H1 (cell line): ENCODE measurements at regions not wholly inside any gene's neighbourhood (a gene's known extent, or its start where the extent isn't known, plus 50 kb on each side); places are given as distances from the start of the nearest gene placed in this dataset.

Source experiments
- CTCF ChIA-PET: fragments of 300-600 bp; sonication (Branson Sonifier 250); formaldehyde crosslinking; loops from one replicate; lab custom pipeline; 2021; ENCODE audit not compliant: partially characterized antibody; lab: Charles Lee
- POLR2A ChIA-PET: fragments of 300-600 bp; sonication (Branson Sonifier 250); formaldehyde crosslinking; loops from one replicate; lab custom pipeline; 2021; ENCODE audit warnings: inconsistent platforms; ENCODE audit not compliant: partially characterized antibody; lab: Charles Lee
- DNase-seq, 2 experiments: peaks; one replicate each; pipeline versions ENCODE4 v3.0.0 to v3.0.0-alpha.2; 2010 to 2022; ENCODE audit warnings: low spot score in 2 of 2, low read depth in 1 of 2, mixed read lengths in 1 of 2
- FAIRE-seq: peaks from 2 replicates; lab custom pipeline; 2011; peaks lifted over from hg19 to GRCh38; lab: Jason Lieb, UNC
- H2AFZ ChIP-seq: 2 replicates; pipeline ENCODE4 v1.8.1; 2012; ENCODE audit warnings: low read length, inconsistent platforms
- H2AK5ac ChIP-seq: 2 replicates; pipeline ENCODE4 v1.6.1; 2013; ENCODE audit warnings: low read depth, low read length
- H2BK120ac ChIP-seq: replicated peaks from 2 replicates; pipeline ENCODE3; 2013; ENCODE audit warnings: low read depth, low read length, inconsistent platforms
- H2BK12ac ChIP-seq: 2 replicates; pipeline ENCODE4 v1.6.1; 2013; ENCODE audit warnings: low read depth, low read length
- H2BK15ac ChIP-seq: 2 replicates; pipeline ENCODE4 v1.6.1; 2013; ENCODE audit warnings: low read length
- H2BK20ac ChIP-seq: 2 replicates; pipeline ENCODE4 v1.6.1; 2013; ENCODE audit warnings: low read length
- H2BK5ac ChIP-seq: 2 replicates; pipeline ENCODE4 v1.6.1; 2013; ENCODE audit warnings: low read depth, low read length
- H3K14ac ChIP-seq: 2 replicates; pipeline ENCODE4 v1.6.1; 2013; ENCODE audit warnings: inconsistent platforms; ENCODE audit not compliant: insufficient read length
- H3K18ac ChIP-seq: 2 replicates; pipeline ENCODE4 v1.6.1; 2013; ENCODE audit warnings: low read length; ENCODE audit errors: extremely low read depth
- H3K23ac ChIP-seq: 2 replicates; pipeline ENCODE4 v1.6.1; 2013; ENCODE audit warnings: inconsistent platforms; ENCODE audit not compliant: insufficient read length
- H3K23me2 ChIP-seq: 2 replicates; pipeline ENCODE4 v1.6.1; 2013; ENCODE audit warnings: low read depth, low read length
- H3K27ac ChIP-seq: 2 replicates; pipeline ENCODE4 v1.6.1; 2011; ENCODE audit warnings: low read depth, low read length, inconsistent platforms
- H3K27me3 ChIP-seq, 4 experiments: replicated peaks in 1 of 4; 1 replicate in 1 of 4; 2 replicates in 3 of 4; pipeline versions ENCODE4 v1.6.1 to v1.8.1; 2011 to 2013; ENCODE audit warnings: low read length in 3 of 4, mild to moderate bottlenecking in 3 of 4, inconsistent platforms in 2 of 4, mixed read lengths in 2 of 4, moderate library complexity in 1 of 4; ENCODE audit not compliant: control insufficient read depth in 3 of 4, insufficient read depth in 3 of 4; ENCODE audit errors: extremely low read depth in 1 of 4
- H3K36me3 ChIP-seq, 4 experiments: 2 replicates each; pipeline versions ENCODE4 v1.6.1 to v1.8.1; 2011 to 2013; ENCODE audit warnings: mild to moderate bottlenecking in 4 of 4, low read length in 3 of 4, moderate library complexity in 2 of 4, control low read depth in 1 of 4, inconsistent platforms in 1 of 4; ENCODE audit not compliant: insufficient read depth in 4 of 4, control insufficient read depth in 2 of 4
- H3K4ac ChIP-seq: replicated peaks from 2 replicates; pipeline ENCODE3; 2013; ENCODE audit warnings: low read length, low read depth, mixed read lengths, inconsistent platforms; ENCODE audit not compliant: insufficient read length
- H3K4me1 ChIP-seq, 4 experiments: replicated peaks in 1 of 4; 1 replicate in 1 of 4; 2 replicates in 3 of 4; pipeline versions ENCODE4 v1.6.1 to v1.8.1; 2011 to 2013; ENCODE audit warnings: low read length in 3 of 4, inconsistent platforms in 2 of 4, mixed read lengths in 1 of 4; ENCODE audit not compliant: insufficient read depth in 4 of 4, control insufficient read depth in 3 of 4
- H3K4me2 ChIP-seq, 2 experiments: 2 replicates each; pipeline versions ENCODE4 v1.6.1 to v1.8.1; 2011 to 2013; ENCODE audit warnings: low read depth in 2 of 2, low read length in 2 of 2, control low read depth in 1 of 2, inconsistent platforms in 1 of 2, mild to moderate bottlenecking in 1 of 2; ENCODE audit not compliant: insufficient read depth in 1 of 2
- H3K4me3 ChIP-seq, 4 experiments: fragments of 200-600, 300-600 bp in 1 of 4; sonication (generic), shearing (Covaris generic), sonication (Bioruptor Twin) in 1 of 4; 2 replicates each; pipeline versions ENCODE4 v1.5.1 to v1.8.1; 2011 to 2016; ENCODE audit warnings: low read length in 4 of 4, low read depth in 3 of 4, control low read depth in 2 of 4, inconsistent platforms in 2 of 4, mild to moderate bottlenecking in 2 of 4, mixed read lengths in 1 of 4, moderate library complexity in 1 of 4; ENCODE audit not compliant: insufficient read depth in 2 of 4; ENCODE audit errors: extremely low read depth in 1 of 4
- H3K56ac ChIP-seq: replicated peaks from 2 replicates; pipeline ENCODE3; 2013; ENCODE audit warnings: low read depth, mild to moderate bottlenecking, mixed read lengths, low read length, inconsistent platforms; ENCODE audit not compliant: insufficient read length
- H3K79me1 ChIP-seq: 2 replicates; pipeline ENCODE4 v1.6.1; 2013; ENCODE audit warnings: low read depth, low read length, control low read depth
- H3K79me2 ChIP-seq, 2 experiments: 2 replicates each; pipeline versions ENCODE4 v1.6.1 to v1.8.1; 2012 to 2013; ENCODE audit warnings: low read length in 2 of 2, mild to moderate bottlenecking in 2 of 2, inconsistent platforms in 1 of 2; ENCODE audit not compliant: insufficient read depth in 2 of 2, control insufficient read depth in 1 of 2
- H3K9ac ChIP-seq, 4 experiments: replicated peaks in 1 of 4; 1 replicate in 1 of 4; 2 replicates in 3 of 4; pipeline versions ENCODE4 v1.6.1 to v1.8.1; 2011 to 2013; ENCODE audit warnings: low read depth in 3 of 4, low read length in 3 of 4, control low read depth in 2 of 4, mild to moderate bottlenecking in 2 of 4, moderate library complexity in 2 of 4, inconsistent platforms in 1 of 4; ENCODE audit errors: extremely low read depth in 1 of 4
- H3K9me3 ChIP-seq, 2 experiments: 2 replicates each; pipeline versions ENCODE4 v1.6.1 to v1.8.1; 2012 to 2013; ENCODE audit warnings: mild to moderate bottlenecking in 2 of 2, moderate library complexity in 2 of 2, control low read depth in 1 of 2, inconsistent platforms in 1 of 2, low read depth in 1 of 2, low read length in 1 of 2, mixed read lengths in 1 of 2; ENCODE audit not compliant: insufficient read depth in 2 of 2
- H4K20me1 ChIP-seq, 2 experiments: replicated peaks in 1 of 2; 2 replicates each; pipeline versions ENCODE3 to v1.8.1; 2011 to 2013; ENCODE audit warnings: inconsistent platforms in 2 of 2, low read length in 2 of 2, mild to moderate bottlenecking in 1 of 2; ENCODE audit not compliant: insufficient read depth in 2 of 2, control insufficient read depth in 1 of 2
- H4K5ac ChIP-seq: 2 replicates; pipeline ENCODE4 v1.6.1; 2013; ENCODE audit warnings: low read length, low read depth, mixed read lengths, inconsistent platforms; ENCODE audit not compliant: insufficient read length
- H4K8ac ChIP-seq: 2 replicates; pipeline ENCODE4 v1.8.0; 2013; ENCODE audit warnings: mild to moderate bottlenecking, moderate library complexity, low read length, inconsistent platforms; ENCODE audit not compliant: insufficient read depth; ENCODE audit errors: extremely low read depth
- H4K91ac ChIP-seq: replicated peaks from 2 replicates; pipeline ENCODE3; 2013; ENCODE audit warnings: low read length, mixed read lengths, inconsistent platforms; ENCODE audit not compliant: insufficient read length
- ASH2L ChIP-seq: fragments of 200-600, 300-600 bp; sonication (generic); IDR thresholded peaks from one replicate; pipeline ENCODE4 v1.7.1; 2017; ENCODE audit warnings: low read length
- BACH1 ChIP-seq: IDR thresholded peaks from 2 replicates; pipeline ENCODE4 v1.6.1; 2012; ENCODE audit warnings: low read length, improper control_type of control experiment
- CREB1 ChIP-seq: IDR thresholded peaks from 2 replicates; pipeline ENCODE4 v1.6.1; 2012; ENCODE audit warnings: inconsistent platforms
- CTBP2 ChIP-seq: IDR thresholded peaks from 2 replicates; pipeline ENCODE4 v1.7.0; 2011; ENCODE audit warnings: borderline replicate concordance, mild to moderate bottlenecking, moderate library complexity, mixed read lengths, low read length; ENCODE audit not compliant: insufficient read depth, insufficient read length
- EP300 ChIP-seq, 2 experiments: IDR thresholded peaks; 1 replicate in 1 of 2; 2 replicates in 1 of 2; pipeline ENCODE4 v1.6.1; 2011 to 2012; ENCODE audit warnings: low read depth in 2 of 2, low read length in 2 of 2, mild to moderate bottlenecking in 2 of 2, borderline replicate concordance in 1 of 2, inconsistent platforms in 1 of 2, moderate library complexity in 1 of 2
- FOSL1 ChIP-seq: IDR thresholded peaks from 2 replicates; pipeline ENCODE4 v1.6.1; 2011; ENCODE audit warnings: mild to moderate bottlenecking, low read depth, low read length, moderate library complexity; ENCODE audit not compliant: insufficient read depth
- JUND ChIP-seq: IDR thresholded peaks from 2 replicates; pipeline ENCODE4 v1.6.1; 2011; ENCODE audit warnings: mild to moderate bottlenecking, improper control_type of control experiment, low read length
- YY1 ChIP-seq: IDR thresholded peaks from 2 replicates; pipeline ENCODE4 v1.6.1; 2011; ENCODE audit warnings: low read depth, mild to moderate bottlenecking, low read length
- WGBS, 2 experiments: shearing (Covaris generic) in 1 of 2; methylation state at CpG; one replicate each; pipeline versions ENCODE4 v1.1.6 to v1.1.7; 2013 to 2015; ENCODE audit warnings: low lambda C conversion rate in 2 of 2, mixed read lengths in 2 of 2, inconsistent platforms in 1 of 2, low coverage in 1 of 2, missing lambda C conversion rate in 1 of 2; ENCODE audit not compliant: insufficient replicate concordance in 2 of 2, insufficient coverage in 1 of 2, insufficient read length in 1 of 2; ENCODE audit errors: extremely low coverage in 1 of 2, missing lambda C conversion rate in 1 of 2; 5-methylcytosine and 5-hydroxymethylcytosine counted together

DNA sequence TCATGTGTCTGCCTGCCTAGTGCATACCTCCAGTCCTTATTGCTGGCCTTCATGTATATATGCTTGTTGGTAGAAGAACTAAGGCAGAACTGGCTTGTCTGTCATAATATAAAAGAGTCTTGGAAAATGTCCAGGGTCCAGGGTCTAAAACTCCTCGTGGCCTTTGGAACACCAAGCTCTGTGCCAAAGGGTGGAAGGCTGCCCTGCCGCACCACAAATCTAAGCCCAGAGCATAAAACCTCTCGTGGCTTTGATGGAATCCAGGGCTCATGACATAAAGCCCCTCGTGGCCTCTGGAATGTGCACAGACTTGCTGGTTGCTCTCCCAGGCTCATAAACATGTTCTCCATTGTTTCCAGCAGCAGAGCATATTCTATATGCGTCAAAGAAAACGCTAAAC lies 107.9 kb downstream of the BBS10 start:
- Histone ChIP-seq H2BK15ac (no peak overlapping the region), H3K4me1 (no peaks in the 10 kb centered on the region), H4K91ac (no peak overlapping the region), H3K27me3 (no peaks in the 10 kb centered on the region), H3K23ac (no peak overlapping the region), H3K9me3 (peaks cover 0 to 2% of the 10 kb centered on the region in 2 experiments; a peak in 1 of 4 replicates), H3K4me3 (no peak overlapping the region), H3K9ac (no peak overlapping the region), H4K20me1 (no peaks in the 10 kb centered on the region), H3K4me2 (no peak overlapping the region), H4K5ac (no peak overlapping the region), H3K79me2 (no peaks in the 10 kb centered on the region), H3K18ac (no peak overlapping the region), H2BK5ac (no peak overlapping the region), H2BK20ac (no peak overlapping the region), H4K8ac (no peak overlapping the region), H3K56ac (no peak overlapping the region), H3K4ac (no peak overlapping the region), H2AFZ (no peak overlapping the region), H3K27ac (no peak overlapping the region), H3K14ac (no peak overlapping the region), H2BK120ac (no peak overlapping the region), H2BK12ac (no peak overlapping the region), H3K23me2 (no peaks in the 10 kb centered on the region), H3K36me3 (no peaks in the 10 kb centered on the region), H2AK5ac (no peak overlapping the region)
- POLR2A ChIA-PET: no interaction called here
- 92% methylated on average over 6 of the region's 6 CpGs; no CpG with 5 or more reads in 1 of the 2 experiments for WGBS, 2 experiments
- CTCF ChIA-PET: no interaction called here
- DNase-seq (peak in 1 of 2 experiments; percentile 4), FAIRE-seq (no peak)
- no peak for TF ChIP-seq CREB1
- no peak for TF ChIP-seq EP300 (IDR thresholded peaks at IDR 0.05; ENCODE audit: borderline replicate concordance in 1 of 2, low read depth in 2 of 2, low read length in 2 of 2)
- no peak for TF ChIP-seq BACH1
- TF ChIP-seq CTBP2: no peak
- TF ChIP-seq YY1: no peak
- TF ChIP-seq ASH2L: no peak
- no peak for TF ChIP-seq FOSL1
- TF ChIP-seq JUND: no peak
- TF ChIP-seq, all 59 proteins: peak for 0
- no peaks in the 10 kb centered on the region for H3K79me1 ChIP-seq
